ENCODE measurements at regions not wholly inside any gene's neighbourhood (a gene's known extent, or its start where the extent isn't known, plus 50 kb on each side); places are given as distances from the start of the nearest gene placed in this dataset.

DNA sequence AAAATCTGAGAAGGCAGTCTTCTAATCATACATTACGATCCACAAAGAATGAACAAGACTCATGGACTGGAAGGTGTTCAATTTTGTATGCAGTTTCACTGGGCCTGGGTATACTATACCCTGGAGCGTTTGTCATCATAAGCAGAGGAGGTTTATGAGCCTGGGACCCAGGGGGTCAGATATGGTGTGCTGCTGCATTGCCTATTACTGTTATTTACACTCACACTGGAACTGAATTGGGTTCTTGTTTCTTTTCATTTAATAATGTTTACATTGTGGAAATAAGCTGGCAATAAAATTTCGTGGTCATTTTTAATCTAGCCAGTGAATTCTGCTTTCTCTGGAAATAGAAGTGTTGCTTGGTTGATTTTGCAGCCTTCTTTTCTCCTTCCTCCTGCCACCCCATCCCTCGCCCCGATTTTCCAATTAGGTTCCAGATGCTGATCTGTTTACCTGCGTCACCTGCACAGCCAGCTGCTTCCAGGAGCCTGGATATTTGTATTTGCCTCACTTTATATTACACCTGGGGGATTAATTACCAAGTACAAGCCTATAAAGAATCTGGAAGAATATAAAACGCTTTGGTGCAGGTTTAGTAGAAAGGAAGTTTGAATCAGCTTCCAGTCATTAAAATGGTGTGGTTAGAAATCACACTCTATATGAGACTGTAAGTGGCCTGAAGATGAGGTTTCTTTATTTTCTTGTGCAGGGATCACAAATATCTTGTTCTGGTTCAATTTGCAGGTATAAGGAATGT, 234.4 kb downstream of the SOCS6 start:
- no peak for DNase-seq (ENCODE audit: low read depth in 1 of 2, low spot score in 1 of 2)
- ATAC-seq, result no peak

DNA sequence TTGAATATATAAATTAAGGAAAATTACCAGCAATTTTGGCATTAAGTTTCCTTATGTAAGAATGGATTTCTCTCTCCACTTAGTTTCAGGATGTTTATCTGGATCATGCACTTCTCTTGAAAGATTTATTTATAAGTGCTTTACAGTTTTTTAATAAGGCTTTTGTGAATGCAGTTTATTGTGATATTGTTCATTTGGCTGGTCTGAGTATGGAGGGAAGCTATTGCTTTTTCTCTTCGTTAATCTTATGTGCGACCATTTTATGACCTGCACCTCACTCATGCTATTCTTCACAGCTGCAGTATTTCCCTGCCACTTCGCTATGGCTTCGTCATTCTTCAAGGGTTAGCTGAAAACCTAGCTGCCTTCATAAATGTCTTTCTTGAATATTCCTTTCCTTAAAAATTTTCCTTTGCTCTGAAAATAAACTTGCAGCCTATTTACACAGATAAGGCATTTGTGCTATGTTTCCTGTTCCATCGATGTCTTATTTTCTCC, 233.4 kb downstream of the SOCS6 start:
- H3K9me3 ChIP-seq, result no peaks in the 10 kb centered on the region
- TF ChIP-seq NR3C1 (IDR thresholded peaks at IDR 0.05), result no peak
- no peak for TF ChIP-seq ZNF302 (CRISPR knock-in tag; IDR thresholded peaks at IDR 0.05)
- TF ChIP-seq MYC (IDR thresholded peaks at IDR 0.05; ENCODE audit: borderline replicate concordance, low read length), result no peak
- TF ChIP-seq, protein P1, sequence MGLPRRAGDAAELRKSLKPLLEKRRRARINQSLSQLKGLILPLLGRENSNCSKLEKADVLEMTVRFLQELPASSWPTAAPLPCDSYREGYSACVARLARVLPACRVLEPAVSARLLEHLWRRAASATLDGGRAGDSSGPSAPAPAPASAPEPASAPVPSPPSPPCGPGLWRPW (IDR thresholded peaks at IDR 0.05), result no peak
- no peak for TF ChIP-seq RCOR1 (IDR thresholded peaks at IDR 0.05; ENCODE audit: low read depth, low read length)
- TF ChIP-seq RAD21 (conservative IDR thresholded peaks at IDR 0.05 in 1 of 2, IDR thresholded peaks at IDR 0.05 in 1 of 2), result no peak
- no peak for TF ChIP-seq POLR2A (IDR thresholded peaks at IDR 0.05; ENCODE audit: low read length)
- no peak for TF ChIP-seq PHF8 (IDR thresholded peaks at IDR 0.05; ENCODE audit: borderline replicate concordance, low read depth)
- no peak for TF ChIP-seq TFCP2L1 (CRISPR knock-in tag; IDR thresholded peaks at IDR 0.05)
- TF ChIP-seq HDAC2 (IDR thresholded peaks at IDR 0.05), result no peak
- FAIRE-seq (no peak), DNase-seq (ENCODE audit: low read depth in 1 of 2, low spot score in 1 of 2) (no peak), ATAC-seq (no peak)
- WGBS (ENCODE audit: missing lambda C conversion rate), result 51% methylated on average over 5 of the region's 5 CpGs
- ChIA-PET POLR2A (no interaction called here), CTCF (no interaction called here)
- no peak overlapping the region for H3K4me2 ChIP-seq
- no peaks in the 10 kb centered on the region for H3K4me1 ChIP-seq
- H3K27ac ChIP-seq, result no peak overlapping the region
- H3K4me3 ChIP-seq, result no peak overlapping the region

More for the DNA sequence above, 234.4 kb downstream of the SOCS6 start:
- H3K4me2 ChIP-seq, result no peak overlapping the region
- no peak for TF ChIP-seq HOXA7 (CRISPR knock-in tag; IDR thresholded peaks at IDR 0.05)
- ChIA-PET CTCF (no interaction called here), POLR2A (no interaction called here)
- H3K9me3 ChIP-seq, result no peaks in the 10 kb centered on the region
- H3K27ac ChIP-seq, result no peak overlapping the region
- H3K4me1 ChIP-seq, result no peaks in the 10 kb centered on the region
- 41% methylated on average over 7 of the region's 7 CpGs for WGBS (ENCODE audit: missing lambda C conversion rate)
- no peak for FAIRE-seq
- no peak overlapping the region for H3K4me3 ChIP-seq

DNA sequence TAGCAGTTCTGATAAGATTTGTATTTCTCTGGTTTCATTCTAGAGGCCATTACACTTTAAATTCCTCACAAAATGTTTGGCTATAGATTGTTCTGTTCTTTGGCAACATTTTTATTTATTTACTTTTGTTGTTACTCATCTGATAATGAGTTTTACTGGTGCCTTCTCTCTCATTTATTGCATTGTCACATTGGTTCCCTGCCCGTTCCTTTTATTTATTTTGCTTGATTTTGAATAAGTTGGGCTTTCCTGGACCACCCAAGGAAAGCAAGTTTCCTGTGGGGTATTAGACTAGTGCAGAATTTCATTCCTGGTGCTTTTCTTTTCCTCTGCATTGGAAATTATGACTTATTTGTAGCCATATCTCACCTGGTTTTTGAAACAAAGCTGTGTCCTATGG, 232.0 kb downstream of the SOCS6 start:
- ATAC-seq (no peak), DNase-seq (ENCODE audit: low read depth in 1 of 2, low spot score in 1 of 2) (no peak), FAIRE-seq (no peak)
- ChIA-PET CTCF (no interaction called here), POLR2A (no interaction called here)
- Histone ChIP-seq H3K27ac (no peak overlapping the region), H3K4me2 (no peak overlapping the region), H3K4me3 (no peak overlapping the region), H3K4me1 (no peaks in the 10 kb centered on the region), H3K9me3 (no peaks in the 10 kb centered on the region)
- 11% methylated on average over 1 of the region's 1 CpG for whole genome bisulfite sequencing (ENCODE audit: missing lambda C conversion rate)
- TF ChIP-seq ZNF302 (CRISPR knock-in tag; IDR thresholded peaks at IDR 0.05), result no peak
- no peak for TF ChIP-seq SREBF2 (IDR thresholded peaks at IDR 0.05)
- TF ChIP-seq FOSL2 (IDR thresholded peaks at IDR 0.05), result no peak
- no peak for TF ChIP-seq FOSL2 (CRISPR knock-in tag; IDR thresholded peaks at IDR 0.05)
- TF ChIP-seq, protein P2, sequence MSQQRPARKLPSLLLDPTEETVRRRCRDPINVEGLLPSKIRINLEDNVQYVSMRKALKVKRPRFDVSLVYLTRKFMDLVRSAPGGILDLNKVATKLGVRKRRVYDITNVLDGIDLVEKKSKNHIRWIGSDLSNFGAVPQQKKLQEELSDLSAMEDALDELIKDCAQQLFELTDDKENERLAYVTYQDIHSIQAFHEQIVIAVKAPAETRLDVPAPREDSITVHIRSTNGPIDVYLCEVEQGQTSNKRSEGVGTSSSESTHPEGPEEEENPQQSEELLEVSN (IDR thresholded peaks at IDR 0.05; ENCODE audit: borderline replicate concordance, low read depth), result no peak
- no peak for TF ChIP-seq HEYL (CRISPR knock-in tag; IDR thresholded peaks at IDR 0.05)
- TF ChIP-seq CHD4 (IDR thresholded peaks at IDR 0.05; ENCODE audit: borderline replicate concordance), result no peak
- TF ChIP-seq TP53 (CRISPR knock-in tag; IDR thresholded peaks at IDR 0.05), result no peak
- TF ChIP-seq, protein P3, sequence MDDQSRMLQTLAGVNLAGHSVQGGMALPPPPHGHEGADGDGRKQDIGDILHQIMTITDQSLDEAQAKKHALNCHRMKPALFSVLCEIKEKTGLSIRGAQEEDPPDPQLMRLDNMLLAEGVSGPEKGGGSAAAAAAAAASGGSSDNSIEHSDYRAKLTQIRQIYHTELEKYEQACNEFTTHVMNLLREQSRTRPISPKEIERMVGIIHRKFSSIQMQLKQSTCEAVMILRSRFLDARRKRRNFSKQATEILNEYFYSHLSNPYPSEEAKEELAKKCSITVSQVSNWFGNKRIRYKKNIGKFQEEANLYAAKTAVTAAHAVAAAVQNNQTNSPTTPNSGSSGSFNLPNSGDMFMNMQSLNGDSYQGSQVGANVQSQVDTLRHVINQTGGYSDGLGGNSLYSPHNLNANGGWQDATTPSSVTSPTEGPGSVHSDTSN (IDR thresholded peaks at IDR 0.05), result no peak
- TF ChIP-seq JUN (IDR thresholded peaks at IDR 0.05), result no peak
- TF ChIP-seq FOXS1 (CRISPR knock-in tag; IDR thresholded peaks at IDR 0.05), result no peak
- TF ChIP-seq, protein P4, sequence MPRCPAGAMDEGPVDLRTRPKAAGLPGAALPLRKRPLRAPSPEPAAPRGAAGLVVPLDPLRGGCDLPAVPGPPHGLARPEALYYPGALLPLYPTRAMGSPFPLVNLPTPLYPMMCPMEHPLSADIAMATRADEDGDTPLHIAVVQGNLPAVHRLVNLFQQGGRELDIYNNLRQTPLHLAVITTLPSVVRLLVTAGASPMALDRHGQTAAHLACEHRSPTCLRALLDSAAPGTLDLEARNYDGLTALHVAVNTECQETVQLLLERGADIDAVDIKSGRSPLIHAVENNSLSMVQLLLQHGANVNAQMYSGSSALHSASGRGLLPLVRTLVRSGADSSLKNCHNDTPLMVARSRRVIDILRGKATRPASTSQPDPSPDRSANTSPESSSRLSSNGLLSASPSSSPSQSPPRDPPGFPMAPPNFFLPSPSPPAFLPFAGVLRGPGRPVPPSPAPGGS (IDR thresholded peaks at IDR 0.05), result no peak
- no peak for TF ChIP-seq MAZ (IDR thresholded peaks at IDR 0.05; ENCODE audit: borderline replicate concordance, low read depth, low read length)
- no peak for TF ChIP-seq HOXB13 (CRISPR knock-in tag; IDR thresholded peaks at IDR 0.05; ENCODE audit: low read depth)
- no peak for TF ChIP-seq NR3C1 (IDR thresholded peaks at IDR 0.05)
- no peak for TF ChIP-seq HOXB5 (CRISPR knock-in tag; IDR thresholded peaks at IDR 0.05)
- no peak for TF ChIP-seq MYC (IDR thresholded peaks at IDR 0.05; ENCODE audit: borderline replicate concordance, low read length)
- no peak for TF ChIP-seq FOSB (CRISPR knock-in tag; IDR thresholded peaks at IDR 0.05)
- no peak for TF ChIP-seq RARB (CRISPR knock-in tag; IDR thresholded peaks at IDR 0.05)
- no peak for TF ChIP-seq GATA3 (IDR thresholded peaks at IDR 0.05; ENCODE audit: borderline replicate concordance)
- no peak for TF ChIP-seq MAFK (IDR thresholded peaks at IDR 0.05; ENCODE audit: partially characterized antibody)
